ENCODE measurements at regions not wholly inside any gene's neighbourhood (a gene's known extent, or its start where the extent isn't known, plus 50 kb on each side); places are given as distances from the start of the nearest gene placed in this dataset.
"Not testable (repeated sequence)": the region's sequence is repeated elsewhere in the genome, so short reads cannot be mapped to it uniquely, and the experiment has no call there.

GRCh38 chr7:156363751-156364150 is 276.8 kb upstream of the RNF32 start:
- no peak for DNase-seq (ENCODE audit: low spot score)
- in situ Hi-C loops (cut with MboI; ENCODE audit: low sequenced_read_pairs, unreplicated experiment): no loop called here
- TF ChIP-seq CTCF (IDR thresholded peaks at IDR 0.05; ENCODE audit: borderline replicate concordance, control extremely low read depth, extremely low read depth, insufficient read depth, missing control alignments): no peak

- in situ Hi-C loops (cut with MboI; ENCODE audit: low sequenced_read_pairs, unreplicated experiment): no loop called here
- no peak for TF ChIP-seq CTCF (IDR thresholded peaks at IDR 0.05; ENCODE audit: borderline replicate concordance, control extremely low read depth, extremely low read depth, insufficient read depth, missing control alignments)
- no peak for DNase-seq (ENCODE audit: low spot score)
Observed at GRCh38 chr7:156360835-156361234, 279.7 kb upstream of the RNF32 start.

- in situ Hi-C loops (cut with MboI; ENCODE audit: low sequenced_read_pairs, unreplicated experiment): no loop called here
- no peak for TF ChIP-seq CTCF (IDR thresholded peaks at IDR 0.05; ENCODE audit: borderline replicate concordance, control extremely low read depth, extremely low read depth, insufficient read depth, missing control alignments)
- no peak for DNase-seq (ENCODE audit: low spot score)
Observed at GRCh38 chr7:156356551-156356950, 284.0 kb upstream of the RNF32 start.

- in situ Hi-C loops (cut with MboI; ENCODE audit: low sequenced_read_pairs, unreplicated experiment): no loop called here
- DNase-seq (ENCODE audit: low spot score): no peak
- no peak for TF ChIP-seq CTCF (IDR thresholded peaks at IDR 0.05; ENCODE audit: borderline replicate concordance, control extremely low read depth, extremely low read depth, insufficient read depth, missing control alignments)
Observed at GRCh38 chr7:156353352-156353751, 287.2 kb upstream of the RNF32 start.

- DNase-seq (ENCODE audit: low spot score); in situ Hi-C loops (cut with MboI; ENCODE audit: low sequenced_read_pairs, unreplicated experiment): not testable (repeated sequence)
Observed at GRCh38 chr7:156347703-156348248, 292.8 kb upstream of the RNF32 start.

- in situ Hi-C loops (cut with MboI; ENCODE audit: low sequenced_read_pairs, unreplicated experiment): no loop called here
- TF ChIP-seq CTCF (IDR thresholded peaks at IDR 0.05; ENCODE audit: borderline replicate concordance, control extremely low read depth, extremely low read depth, insufficient read depth, missing control alignments): no peak
- DNase-seq (ENCODE audit: low spot score): no peak
Observed at GRCh38 chr7:156347132-156347531, 293.4 kb upstream of the RNF32 start.

- in situ Hi-C loops (cut with MboI; ENCODE audit: low sequenced_read_pairs, unreplicated experiment): no loop called here
- no peak for TF ChIP-seq CTCF (IDR thresholded peaks at IDR 0.05; ENCODE audit: borderline replicate concordance, control extremely low read depth, extremely low read depth, insufficient read depth, missing control alignments)
Observed at GRCh38 chr7:156344595-156344994, 296.0 kb upstream of the RNF32 start.

More at GRCh38 chr7:156344595-156344994, 296.0 kb upstream of the RNF32 start:
- DNase-seq (ENCODE audit: low spot score): no peak
